Endothelial cell of umbilical vein (primary cell): ENCODE measurements at regions not wholly inside any gene's neighbourhood (a gene's known extent, or its start where the extent isn't known, plus 50 kb on each side); places are given as distances from the start of the nearest gene placed in this dataset.

Source experiments
- CTCF ChIP-seq, 2 donors: IDR thresholded peaks; 1 replicate in 1 of 2; 2 replicates in 1 of 2; pipeline ENCODE4 v1.5.1; 2011; ENCODE audit warnings: low read length in 2 of 2, mild to moderate bottlenecking in 2 of 2, moderate library complexity in 2 of 2, control low read depth in 1 of 2, inconsistent platforms in 1 of 2, low read depth in 1 of 2; ENCODE audit not compliant: insufficient read depth in 1 of 2; ENCODE audit errors: extremely low read depth in 1 of 2
- MYC ChIP-seq: IDR thresholded peaks from one replicate; pipeline ENCODE4 v1.6.1; 2011; ENCODE audit warnings: mild to moderate bottlenecking, low read depth, low read length
- POLR2A ChIP-seq: IDR thresholded peaks from 2 replicates; pipeline ENCODE4 v1.6.1; 2012; ENCODE audit warnings: low read depth, mild to moderate bottlenecking, control low read depth, low read length

DNA sequence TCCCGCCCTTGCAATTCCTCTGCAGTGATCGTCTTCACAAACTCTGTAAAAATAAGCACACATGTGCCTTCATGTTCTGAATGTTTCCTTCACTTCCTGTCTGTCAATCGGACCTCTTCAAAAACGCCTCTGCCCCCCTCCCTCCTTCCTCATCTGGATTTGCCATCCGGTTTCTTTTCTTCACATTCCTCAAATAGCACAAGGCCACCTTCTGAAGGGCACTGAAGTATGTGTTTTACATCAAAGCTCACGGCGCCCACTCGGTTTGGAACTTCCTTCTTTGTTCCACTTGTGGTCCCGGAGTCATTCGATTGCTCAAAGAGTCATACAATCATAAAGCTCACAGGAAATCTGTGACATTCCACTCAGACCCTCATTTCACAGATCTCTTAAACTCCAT lies 758.1 kb upstream of the SALL3 start:
- no peak for TF ChIP-seq MYC
- TF ChIP-seq CTCF (IDR thresholded peaks at IDR 0.05; ENCODE audit: extremely low read depth in 1 of 2, insufficient read depth in 1 of 2, low read depth in 1 of 2, low read length in 2 of 2) = no peak
- no peak for TF ChIP-seq POLR2A
